GM12878 (cell line): ENCODE measurements at regions not wholly inside any gene's neighbourhood (a gene's known extent, or its start where the extent isn't known, plus 50 kb on each side); places are given as distances from the start of the nearest gene placed in this dataset.

ENCODE experiments used
- ATAC-seq: fragments of 200-7000 bp; cut with Tn5 transposase; 3 replicates; pipeline ENCODE4 v1.9.1; 2020; ENCODE audit warnings: mild to moderate bottlenecking, moderate library complexity
- BruUV-seq: library from RNA; stranded (reverse); fragments of 400-500 nt; replicated peaks from 2 replicates; lab custom pipeline; 2021; lab: Mats Ljungman, UMichigan
- CTCF ChIA-PET: fragments of 300-600 bp; sonication (Branson Sonifier 250); formaldehyde crosslinking; extraction: SDS; loops from one replicate; lab custom pipeline; 2021; ENCODE audit warnings: inconsistent platforms; lab: Yijun Ruan, JAX
- POLR2A ChIA-PET: fragments of 350-600 bp; formaldehyde crosslinking; extraction: SDS; loops from one replicate; lab custom pipeline; 2021; ENCODE audit warnings: inconsistent platforms; lab: Charles Lee
- RAD21 ChIA-PET: fragments of 300-600 bp; sonication (Branson Sonifier 250); formaldehyde crosslinking; loops from one replicate; lab custom pipeline; 2023; ENCODE audit warnings: antibody characterized with exemption; ENCODE audit not compliant: unreplicated experiment; lab: Charles Lee
- SMC1A ChIA-PET: fragments of 300-600 bp; sonication (Branson Sonifier 250); formaldehyde crosslinking; loops from one replicate; lab custom pipeline; 2023; ENCODE audit not compliant: unreplicated experiment, uncharacterized antibody; lab: Charles Lee
- DNase-seq: peaks from one replicate; pipeline ENCODE4 v3.0.0-alpha.2; 2011; ENCODE audit warnings: low read depth, low spot score
- FAIRE-seq: peaks from 3 replicates; lab custom pipeline; 2011; peaks lifted over from hg19 to GRCh38; lab: Jason Lieb, UNC
- H2AFZ ChIP-seq: 2 replicates; pipeline ENCODE4 v1.6.0; 2011; ENCODE audit warnings: low read depth, low read length, control low read depth; ENCODE audit not compliant: control insufficient read depth
- H3K27ac ChIP-seq: 2 replicates; pipeline ENCODE4 v1.5.1; 2011; ENCODE audit warnings: control low read depth; ENCODE audit not compliant: control insufficient read depth, insufficient read depth
- H3K27me3 ChIP-seq, 2 experiments: replicated peaks in 1 of 2; 2 replicates each; pipeline versions ENCODE4 v1.6.0 to v1.6.1; 2011; ENCODE audit warnings: low read length in 1 of 2; ENCODE audit not compliant: control insufficient read depth in 2 of 2, insufficient read depth in 2 of 2
- H3K36me3 ChIP-seq, 2 experiments: 2 replicates each; pipeline ENCODE4 v1.5.1; 2011; ENCODE audit warnings: low read length in 1 of 2; ENCODE audit not compliant: control insufficient read depth in 2 of 2, insufficient read depth in 2 of 2
- H3K4me1 ChIP-seq: 2 replicates; pipeline ENCODE4 v1.6.1; 2011; ENCODE audit warnings: mild to moderate bottlenecking, low read length, moderate library complexity, mixed read lengths; ENCODE audit not compliant: control insufficient read depth, insufficient read depth
- H3K4me2 ChIP-seq: 2 replicates; pipeline ENCODE4 v1.6.0; 2011; ENCODE audit warnings: control low read depth; ENCODE audit not compliant: control insufficient read depth, insufficient read depth
- H3K4me3 ChIP-seq: fragments of 200-600 bp; sonication (generic); 2 replicates; pipeline ENCODE4 v1.5.1; 2016
- H3K79me2 ChIP-seq: 2 replicates; pipeline ENCODE4 v1.6.0; 2011; ENCODE audit warnings: low read length; ENCODE audit not compliant: control insufficient read depth, insufficient read depth
- H3K9ac ChIP-seq: 2 replicates; pipeline ENCODE4 v1.8.0; 2011; ENCODE audit warnings: low read length, control low read depth, mixed read lengths; ENCODE audit not compliant: control insufficient read depth, insufficient read depth
- H3K9me3 ChIP-seq: replicated peaks from 3 replicates; pipeline ENCODE4 v1.5.1; 2011; ENCODE audit warnings: mild to moderate bottlenecking, low read length; ENCODE audit not compliant: control insufficient read depth, insufficient read depth
- H4K20me1 ChIP-seq: 2 replicates; pipeline ENCODE4 v1.6.0; 2011; ENCODE audit not compliant: control insufficient read depth, insufficient read depth
- CBX5 ChIP-seq: sonication (generic); IDR thresholded peaks from 2 replicates; pipeline ENCODE4 v1.6.1; 2016; ENCODE audit warnings: low read depth, moderate library complexity, mild to moderate bottlenecking, inconsistent platforms
- CREB1 ChIP-seq: IDR thresholded peaks from 2 replicates; pipeline ENCODE4 v1.6.1; 2012; ENCODE audit warnings: low read depth, mild to moderate bottlenecking, inconsistent platforms
- E2F8 ChIP-seq: fragments of 450-650 bp; IDR thresholded peaks from 2 replicates; pipeline ENCODE4 v1.6.1; 2018; ENCODE audit warnings: mild to moderate bottlenecking, low read depth, moderate library complexity; ENCODE audit not compliant: partially characterized antibody
- IKZF2 ChIP-seq, 2 experiments: fragments of 450-650 bp; IDR thresholded peaks; 2 replicates each; pipeline ENCODE4 v1.6.1; 2017; ENCODE audit warnings: mild to moderate bottlenecking in 2 of 2, moderate library complexity in 2 of 2
- IRF4 ChIP-seq: IDR thresholded peaks from 2 replicates; pipeline ENCODE4 v1.6.1; 2011; ENCODE audit warnings: low read depth, low read length
- NBN ChIP-seq: fragments of 450-650 bp; IDR thresholded peaks from 2 replicates; pipeline ENCODE4 v1.6.1; 2016
- RBBP5 ChIP-seq: fragments of 200-600 bp; sonication (generic); conservative IDR thresholded peaks from 2 replicates; pipeline ENCODE4 v1.6.1; 2016
- TCF3 ChIP-seq: IDR thresholded peaks from 2 replicates; pipeline ENCODE4 v1.6.1; 2012; ENCODE audit warnings: low read depth, mild to moderate bottlenecking, low read length, borderline replicate concordance; ENCODE audit not compliant: insufficient read depth
- in situ Hi-C: fragments of 300-500 bp; cut with MboI; formaldehyde crosslinking; loops from 9 replicates; pipeline ENCODE4 v1.14.3; 2018; ENCODE audit warnings: mixed read lengths
- intact Hi-C: fragments of 100-400 bp; cut with micrococcal nuclease; formaldehyde crosslinking; loops from one replicate; pipeline ENCODE4 v1.14.2; 2022; ENCODE audit not compliant: unreplicated experiment
- TF ChIP-seq, protein P1 (sequence below): fragments of 450-650 bp; IDR thresholded peaks from 2 replicates; pipeline ENCODE4 v1.6.1; 2017; ENCODE audit warnings: mild to moderate bottlenecking

DNA sequence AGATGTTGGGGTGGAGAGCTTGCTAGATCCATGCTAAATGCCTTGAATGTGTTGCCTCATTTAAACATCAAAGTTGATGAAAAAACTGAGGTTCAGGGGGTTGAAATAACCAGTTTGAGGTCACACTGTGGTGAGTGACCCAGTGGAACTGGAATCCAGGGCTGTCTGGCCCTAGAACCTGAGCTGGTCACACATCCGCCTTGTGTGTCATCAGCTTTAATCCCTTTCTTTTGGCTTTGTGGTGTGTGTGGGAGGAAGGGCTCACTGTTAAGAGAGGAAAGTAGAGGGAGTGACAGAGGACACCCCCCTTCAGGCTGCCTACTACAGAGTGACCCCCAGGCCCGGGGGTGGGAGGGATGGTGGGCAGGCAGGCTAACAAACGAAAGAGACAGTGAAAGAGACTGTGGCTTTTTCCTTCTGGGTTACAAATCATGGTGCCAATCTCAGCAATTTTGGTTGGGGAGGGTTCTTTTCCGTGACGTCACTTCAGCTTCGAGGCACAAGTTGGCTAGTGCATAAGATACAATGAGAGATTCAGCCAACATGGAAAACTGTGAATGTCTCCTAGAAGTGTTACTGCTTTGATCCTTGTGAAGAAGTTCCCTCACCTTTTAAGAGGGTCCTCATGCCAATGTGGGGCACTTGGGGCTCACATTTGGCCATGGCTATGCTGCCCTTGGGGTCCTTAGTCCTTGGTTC is 164.9 kb downstream of the DLEU7 start (continued):
- TF ChIP-seq TCF3 (no peak), IRF4 (no peak)

DNA sequence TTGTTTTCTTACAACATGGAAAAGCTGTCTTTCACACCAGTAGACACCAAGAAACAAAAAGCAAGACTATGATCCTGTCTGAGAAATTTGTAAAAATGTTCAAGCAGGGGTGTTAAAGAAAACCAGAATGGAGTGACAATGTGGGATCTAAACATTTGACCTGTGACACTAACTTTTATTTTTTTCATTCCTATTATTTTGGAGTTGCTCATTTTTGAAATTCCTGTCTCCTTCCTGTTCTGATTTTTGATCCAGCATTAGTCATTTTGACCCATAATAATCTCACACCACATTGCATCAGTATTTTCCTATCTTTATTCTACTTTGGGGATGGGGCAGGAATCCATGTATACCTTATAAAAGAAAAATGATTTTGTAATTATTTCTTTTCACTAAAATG is 164.2 kb downstream of the DLEU7 start:
- ChIA-PET CTCF (interaction anchor here (0.6 to 1.4 kb wide), 2 partner anchors 9 to 549 kb away, joined by 3 read pairs; no protein-coding TSS in a partner anchor), RAD21 (no interaction called here), SMC1A (no interaction called here), POLR2A (no interaction called here)
- Histone ChIP-seq H2AFZ (no peak overlapping the region), H3K4me3 (no peak overlapping the region), H3K9me3 (no peaks in the 10 kb centered on the region), H3K4me1 (peaks cover 3% of the 10 kb centered on the region), H3K9ac (no peak overlapping the region), H3K79me2 (no peaks in the 10 kb centered on the region), H3K27ac (no peak overlapping the region), H3K4me2 (no peak overlapping the region), H3K27me3 (no peaks in the 10 kb centered on the region), H3K36me3 (no peaks in the 10 kb centered on the region), H4K20me1 (no peaks in the 10 kb centered on the region)
- BruUV-seq = no TSS peak
- intact Hi-C loops = no loop called here
- no peak for FAIRE-seq
- no peak for DNase-seq
- in situ Hi-C loops = no loop called here
- no peak for TF ChIP-seq RBBP5
- ATAC-seq = no peak

DNA sequence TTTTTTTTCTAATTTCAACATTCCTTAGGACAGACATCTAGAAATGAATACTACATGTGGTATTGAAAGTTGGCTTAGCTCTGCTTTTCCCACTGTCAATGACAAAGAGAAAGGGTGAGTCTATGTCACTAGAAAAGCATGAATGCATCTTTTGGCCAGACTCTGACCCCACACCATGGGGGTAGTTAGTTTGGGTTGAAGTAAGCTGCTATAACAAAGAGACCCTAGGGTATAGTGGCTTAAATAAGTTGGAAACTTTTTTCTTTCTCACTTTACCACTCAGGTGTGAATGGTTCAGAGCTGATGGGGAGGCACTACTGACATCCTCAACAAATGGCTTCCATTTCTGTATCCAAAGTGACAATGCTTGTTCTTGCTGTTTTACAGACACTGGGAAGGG is 161.5 kb downstream of the DLEU7 start:
- H3K27ac ChIP-seq = no peak overlapping the region
- ChIA-PET POLR2A (no interaction called here), CTCF (no interaction called here), RAD21 (no interaction called here), SMC1A (interaction anchor here (1.6 kb wide), 1 partner anchor 10 kb away, joined by 5 read pairs; no protein-coding TSS in a partner anchor)
- TF ChIP-seq IKZF2 (IDR thresholded peaks at IDR 0.05) (no peak), E2F8 (no peak), CBX5 (no peak), CREB1 (no peak), NBN (no peak)
- TF ChIP-seq, protein P1, sequence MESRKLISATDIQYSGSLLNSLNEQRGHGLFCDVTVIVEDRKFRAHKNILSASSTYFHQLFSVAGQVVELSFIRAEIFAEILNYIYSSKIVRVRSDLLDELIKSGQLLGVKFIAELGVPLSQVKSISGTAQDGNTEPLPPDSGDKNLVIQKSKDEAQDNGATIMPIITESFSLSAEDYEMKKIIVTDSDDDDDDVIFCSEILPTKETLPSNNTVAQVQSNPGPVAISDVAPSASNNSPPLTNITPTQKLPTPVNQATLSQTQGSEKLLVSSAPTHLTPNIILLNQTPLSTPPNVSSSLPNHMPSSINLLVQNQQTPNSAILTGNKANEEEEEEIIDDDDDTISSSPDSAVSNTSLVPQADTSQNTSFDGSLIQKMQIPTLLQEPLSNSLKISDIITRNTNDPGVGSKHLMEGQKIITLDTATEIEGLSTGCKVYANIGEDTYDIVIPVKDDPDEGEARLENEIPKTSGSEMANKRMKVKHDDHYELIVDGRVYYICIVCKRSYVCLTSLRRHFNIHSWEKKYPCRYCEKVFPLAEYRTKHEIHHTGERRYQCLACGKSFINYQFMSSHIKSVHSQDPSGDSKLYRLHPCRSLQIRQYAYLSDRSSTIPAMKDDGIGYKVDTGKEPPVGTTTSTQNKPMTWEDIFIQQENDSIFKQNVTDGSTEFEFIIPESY = no peak
- H3K4me1 ChIP-seq = peaks cover 6% of the 10 kb centered on the region
- intact Hi-C loops = no loop called here
- no peaks in the 10 kb centered on the region for H3K79me2 ChIP-seq
- H3K27me3 ChIP-seq = no peaks in the 10 kb centered on the region
- ATAC-seq = no peak
- DNase-seq = no peak
- no peak overlapping the region for H3K4me3 ChIP-seq
- BruUV-seq = no TSS peak
- no peak for FAIRE-seq
- H3K36me3 ChIP-seq = no peaks in the 10 kb centered on the region
- no peaks in the 10 kb centered on the region for H3K9me3 ChIP-seq
- H4K20me1 ChIP-seq = no peaks in the 10 kb centered on the region
- H3K9ac ChIP-seq = no peak overlapping the region
- no peak overlapping the region for H3K4me2 ChIP-seq
- in situ Hi-C loops = no loop called here
- H2AFZ ChIP-seq = no peak overlapping the region
